Astrocyte of the spinal cord (primary cell): ENCODE measurements at regions not wholly inside any gene's neighbourhood (a gene's known extent, or its start where the extent isn't known, plus 50 kb on each side); places are given as distances from the start of the nearest gene placed in this dataset.

Experiments used
- DNase-seq: peaks from one replicate; pipeline ENCODE4 v3.0.0; 2011; ENCODE audit warnings: low read depth, low spot score
- H3K4me3 ChIP-seq: 2 replicates; pipeline ENCODE4 v1.5.1; 2011; ENCODE audit warnings: low read depth, mild to moderate bottlenecking, low read length, moderate library complexity
- in situ Hi-C: cut with HindIII; loops from 2 replicates; pipeline ENCODE4 v1.10.0; 2017; ENCODE audit warnings: low sequenced_read_pairs
- TF ChIP-seq, protein P1 (sequence below): IDR thresholded peaks from 2 replicates; pipeline ENCODE4 v1.5.1; 2012; ENCODE audit warnings: low read depth, mild to moderate bottlenecking, low read length, inconsistent platforms

DNA sequence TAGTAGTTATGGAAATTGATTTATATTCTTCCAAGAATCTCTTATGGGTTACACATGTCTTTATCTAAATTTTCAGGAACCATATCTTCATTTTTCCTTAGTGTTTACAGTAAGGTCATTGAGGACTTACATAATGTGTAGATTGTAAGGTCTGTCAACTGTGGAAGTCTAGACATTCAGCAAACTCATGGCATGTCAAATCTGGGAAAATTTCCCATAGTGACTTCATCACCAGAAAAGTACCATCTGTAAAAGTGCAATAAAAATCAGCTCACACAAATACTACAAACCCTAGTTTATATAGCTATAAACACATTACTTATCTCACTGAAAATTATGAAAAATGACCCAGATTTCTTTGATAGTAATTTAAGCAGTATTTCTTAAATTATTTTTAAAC lies 419.4 kb downstream of the MTRR start:
- in situ Hi-C loops, result no loop called here
- TF ChIP-seq, protein P1, sequence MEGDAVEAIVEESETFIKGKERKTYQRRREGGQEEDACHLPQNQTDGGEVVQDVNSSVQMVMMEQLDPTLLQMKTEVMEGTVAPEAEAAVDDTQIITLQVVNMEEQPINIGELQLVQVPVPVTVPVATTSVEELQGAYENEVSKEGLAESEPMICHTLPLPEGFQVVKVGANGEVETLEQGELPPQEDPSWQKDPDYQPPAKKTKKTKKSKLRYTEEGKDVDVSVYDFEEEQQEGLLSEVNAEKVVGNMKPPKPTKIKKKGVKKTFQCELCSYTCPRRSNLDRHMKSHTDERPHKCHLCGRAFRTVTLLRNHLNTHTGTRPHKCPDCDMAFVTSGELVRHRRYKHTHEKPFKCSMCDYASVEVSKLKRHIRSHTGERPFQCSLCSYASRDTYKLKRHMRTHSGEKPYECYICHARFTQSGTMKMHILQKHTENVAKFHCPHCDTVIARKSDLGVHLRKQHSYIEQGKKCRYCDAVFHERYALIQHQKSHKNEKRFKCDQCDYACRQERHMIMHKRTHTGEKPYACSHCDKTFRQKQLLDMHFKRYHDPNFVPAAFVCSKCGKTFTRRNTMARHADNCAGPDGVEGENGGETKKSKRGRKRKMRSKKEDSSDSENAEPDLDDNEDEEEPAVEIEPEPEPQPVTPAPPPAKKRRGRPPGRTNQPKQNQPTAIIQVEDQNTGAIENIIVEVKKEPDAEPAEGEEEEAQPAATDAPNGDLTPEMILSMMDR, result no peak
- no peak for DNase-seq
- no peak overlapping the region for H3K4me3 ChIP-seq

DNA sequence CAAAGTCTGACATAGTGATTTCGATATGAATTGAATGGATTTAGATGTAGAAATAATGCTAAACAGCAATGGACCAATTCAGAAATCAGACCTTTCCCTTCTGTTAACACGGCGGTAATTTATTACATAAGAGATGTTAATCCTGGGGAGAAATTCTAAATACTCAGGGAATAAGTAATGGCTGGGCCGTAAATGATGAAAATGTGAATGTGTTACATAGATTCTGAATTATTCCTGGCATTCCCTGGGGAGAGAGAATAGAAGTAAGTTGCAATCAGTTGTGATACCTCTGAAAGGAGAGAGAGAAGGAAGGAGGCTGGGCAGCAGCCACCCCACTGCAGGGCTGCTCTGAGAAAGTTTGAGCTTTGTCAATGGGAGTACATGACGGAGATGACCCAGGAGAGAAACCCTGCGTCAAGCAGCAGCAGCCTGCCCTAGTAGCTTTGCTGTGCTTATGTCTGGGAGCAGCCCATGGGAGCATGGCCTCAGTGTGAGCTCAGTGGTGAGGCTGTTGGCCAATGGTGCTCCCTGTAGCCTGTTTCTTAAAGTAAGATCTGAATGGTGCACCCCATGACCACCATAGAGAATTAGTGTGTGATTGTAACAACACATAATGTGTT lies 420.1 kb downstream of the MTRR start:
- H3K4me3 ChIP-seq, result no peak overlapping the region
- TF ChIP-seq, protein P1, result no peak
- in situ Hi-C loops, result no loop called here
- DNase-seq, result no peak

DNA sequence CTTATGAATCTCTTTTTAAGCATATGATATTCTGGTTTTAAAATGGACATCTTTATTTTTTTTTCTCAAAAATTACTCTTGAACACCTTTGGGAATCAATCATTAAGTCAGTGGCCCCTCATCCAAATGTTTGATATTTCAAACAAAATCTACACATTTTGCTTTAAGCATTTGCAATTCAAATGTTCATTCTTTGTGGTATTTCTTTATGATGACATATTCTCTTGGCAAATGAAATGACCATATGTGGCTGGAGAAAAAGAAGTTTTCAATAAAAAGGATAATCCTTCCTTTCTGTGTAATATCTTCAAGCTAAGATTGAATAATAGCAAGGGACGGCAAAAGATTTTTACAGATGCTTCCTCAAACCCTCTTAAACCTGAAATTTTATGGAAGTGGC lies 420.8 kb downstream of the MTRR start:
- TF ChIP-seq, protein P1, result no peak
- H3K4me3 ChIP-seq, result no peak overlapping the region
- in situ Hi-C loops, result no loop called here
- DNase-seq, result no peak

DNA sequence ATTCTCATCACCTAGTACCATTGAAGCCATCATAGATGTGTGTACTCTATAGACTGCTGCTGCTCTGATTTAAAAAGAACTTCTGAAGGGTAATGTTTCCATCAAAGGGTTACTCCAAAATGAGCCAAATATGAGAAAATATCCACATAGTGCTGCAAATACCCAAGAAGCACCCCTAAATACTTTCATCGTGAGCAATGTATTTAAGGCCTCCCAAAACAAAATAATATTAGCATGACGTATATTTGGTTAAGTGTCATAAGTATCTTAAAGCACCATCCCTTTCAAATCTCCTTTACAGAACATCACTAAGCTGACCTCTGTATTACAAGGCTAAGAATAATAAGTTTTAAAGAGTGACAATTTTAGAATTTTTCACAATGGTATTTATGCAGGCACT lies 421.8 kb downstream of the MTRR start:
- no peak overlapping the region for H3K4me3 ChIP-seq
- DNase-seq, result no peak
- in situ Hi-C loops, result no loop called here
- TF ChIP-seq, protein P1, result no peak

DNA sequence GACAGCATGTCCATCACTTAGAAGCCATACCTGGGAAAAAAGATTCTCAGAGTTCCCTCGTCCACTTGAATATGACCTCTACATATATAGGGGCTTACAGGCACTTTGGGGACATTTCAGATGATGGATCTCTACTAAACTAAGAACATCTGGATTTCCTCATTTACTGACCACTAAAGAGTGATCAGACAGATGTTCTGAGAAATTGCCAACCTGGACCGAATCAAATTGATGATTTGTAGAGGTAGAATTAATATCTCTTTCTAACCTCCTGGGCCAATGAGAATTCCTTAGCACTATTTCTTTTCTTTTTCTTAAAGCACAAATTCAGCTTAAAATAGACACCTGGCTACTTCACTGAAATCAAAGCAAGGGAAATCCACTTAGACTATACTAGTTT lies 422.7 kb downstream of the MTRR start:
- no peak for DNase-seq
- in situ Hi-C loops, result no loop called here
- H3K4me3 ChIP-seq, result no peak overlapping the region
- TF ChIP-seq, protein P1, result no peak

DNA sequence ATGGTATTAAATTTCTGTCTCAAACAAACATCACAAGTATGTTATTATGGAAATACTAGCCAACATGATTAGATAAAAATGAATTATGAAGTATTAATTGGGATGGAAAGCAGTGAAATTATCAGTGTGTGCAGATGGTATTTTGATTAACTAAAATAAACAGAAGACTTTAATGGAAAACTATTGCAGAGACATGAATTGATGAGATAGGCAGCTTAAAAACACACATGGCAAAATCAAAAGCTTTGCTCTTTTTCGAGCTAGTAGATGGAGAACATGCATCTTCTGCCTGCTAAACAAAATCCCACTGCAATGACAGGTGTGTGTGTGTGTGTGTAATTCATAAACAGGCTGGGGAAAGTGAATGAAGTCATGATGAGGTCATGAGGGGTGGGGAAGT lies 426.2 kb downstream of the MTRR start:
- TF ChIP-seq, protein P1, result no peak
- H3K4me3 ChIP-seq, result no peak overlapping the region
- in situ Hi-C loops, result no loop called here
- no peak for DNase-seq

DNA sequence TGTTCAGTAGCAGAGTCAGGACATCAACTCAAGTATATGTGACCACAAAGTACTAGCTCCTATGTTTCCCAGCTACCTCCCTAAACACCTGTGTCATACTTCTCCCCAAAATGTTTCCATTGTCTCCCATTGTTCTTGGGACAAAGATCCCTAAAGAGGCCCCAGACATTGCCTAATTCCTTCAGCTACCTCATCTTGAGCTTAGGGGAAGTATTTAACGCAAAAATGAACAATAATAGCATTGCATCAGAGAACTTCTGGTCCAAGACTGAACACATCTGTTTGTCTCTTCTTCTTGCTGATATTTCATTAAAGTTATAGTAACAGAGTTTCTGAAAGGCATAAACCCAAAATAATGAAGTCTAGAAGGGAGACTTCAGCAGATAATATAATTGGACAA lies 430.8 kb downstream of the MTRR start:
- in situ Hi-C loops, result no loop called here
- TF ChIP-seq, protein P1, result no peak
- DNase-seq, result no peak
- H3K4me3 ChIP-seq, result no peak overlapping the region
